SIG-M5 treated with dmso at 0.1 percent for 504 hours (cell line): ENCODE measurements at regions not wholly inside any gene's neighbourhood (a gene's known extent, or its start where the extent isn't known, plus 50 kb on each side); places are given as distances from the start of the nearest gene placed in this dataset.

Experiments
- DNase-seq: peaks from one replicate; lab custom pipeline; 2025; ENCODE audit not compliant: unreplicated experiment; lab: John Stamatoyannopoulos, UW

DNA sequence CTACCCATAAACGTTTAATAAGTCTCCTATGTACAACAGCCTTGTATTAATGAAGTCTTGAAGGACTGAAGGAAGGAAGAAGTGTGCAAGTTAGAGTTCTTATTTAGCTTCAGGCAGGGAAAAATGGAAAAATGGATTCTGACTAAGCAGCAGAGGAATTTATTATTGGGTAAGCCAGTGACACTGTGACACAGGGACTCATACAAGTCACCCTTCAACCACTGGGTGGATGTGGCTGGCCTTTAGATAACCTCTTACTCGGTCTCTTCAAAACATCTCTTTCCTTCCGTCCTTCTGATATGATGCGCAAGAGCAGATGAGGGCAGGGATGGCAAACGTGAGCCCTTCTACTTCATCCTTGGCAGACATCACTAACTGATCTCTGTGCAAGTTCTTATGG lies 145.6 kb downstream of the DHX35 start:
- no peak for DNase-seq

DNA sequence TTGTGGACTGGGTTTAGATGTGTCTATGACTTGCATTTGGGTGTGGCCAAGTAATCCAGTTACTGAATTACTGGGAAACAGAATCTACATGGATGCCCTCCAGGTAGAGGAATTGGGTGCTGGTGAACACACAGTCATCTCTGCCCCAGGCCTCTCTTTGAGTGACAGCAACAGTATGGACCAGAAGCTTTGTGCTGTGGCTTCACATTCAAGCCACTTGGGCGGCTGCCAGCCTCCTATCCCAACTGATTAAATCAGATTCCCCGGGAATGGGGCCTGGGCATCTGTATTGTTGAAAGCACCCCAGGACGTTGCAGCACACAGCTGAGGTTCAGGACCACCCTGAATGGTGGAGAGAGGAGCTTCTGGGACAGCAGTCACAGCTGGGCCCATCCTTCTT lies 144.6 kb downstream of the DHX35 start:
- DNase-seq = no peak

DNA sequence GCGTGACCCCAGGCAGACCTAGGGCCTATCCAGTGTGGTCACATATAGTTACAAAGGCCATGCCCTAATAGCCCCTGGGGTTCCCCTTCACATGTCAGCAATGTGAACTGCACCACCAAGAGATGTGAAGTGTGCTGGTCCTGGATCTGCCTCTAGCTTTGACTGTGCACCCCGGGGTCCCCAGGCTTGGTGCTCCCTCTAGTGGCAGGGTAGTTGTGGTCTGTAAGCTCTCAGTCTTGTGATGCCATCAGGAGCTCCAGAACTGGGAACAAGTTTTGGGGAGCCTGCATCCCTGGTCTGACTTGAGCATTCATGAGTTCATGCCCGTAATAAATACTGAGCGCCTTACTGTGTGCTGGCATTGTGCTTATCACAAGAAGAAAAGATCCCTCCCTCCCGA lies 143.4 kb downstream of the DHX35 start:
- peak; percentile 48 for DNase-seq

DNA sequence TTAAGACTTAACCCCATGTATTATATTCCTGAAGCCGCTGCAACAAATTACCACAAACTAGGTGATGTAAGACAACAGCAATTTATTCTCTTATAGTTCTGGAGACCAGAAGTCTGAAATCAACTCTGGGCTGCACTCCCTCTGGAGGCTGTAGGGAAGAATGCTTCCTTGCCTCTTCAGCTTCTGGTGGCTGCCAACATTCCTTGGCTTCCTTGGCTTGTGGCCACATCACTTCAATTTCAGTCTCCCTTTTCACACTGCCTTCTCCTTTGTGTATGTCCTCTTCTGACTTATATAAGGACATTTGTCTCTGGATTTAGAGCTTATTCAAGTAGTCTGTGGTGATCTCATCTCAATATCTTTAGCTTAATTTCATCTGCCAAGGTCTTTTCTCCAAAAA lies 141.6 kb downstream of the DHX35 start:
- DNase-seq = no peak

DNA sequence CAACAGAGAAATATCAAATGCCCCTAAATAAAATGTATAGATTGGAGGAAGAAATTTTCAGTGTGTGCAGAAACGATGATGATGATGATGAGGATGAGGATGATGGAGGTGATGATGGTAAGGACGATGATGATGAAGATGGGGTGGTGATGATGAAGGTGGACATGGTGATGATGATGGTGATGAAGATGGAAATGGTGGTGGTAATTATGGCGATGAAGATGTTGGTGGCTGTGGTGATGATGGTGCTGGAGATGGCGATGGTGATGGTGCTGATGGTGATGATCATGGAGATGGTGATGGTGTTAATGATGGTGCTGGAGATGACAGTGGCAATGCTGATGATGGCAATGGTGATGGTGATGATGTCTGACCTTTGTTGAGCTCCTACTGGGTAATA lies 141.2 kb downstream of the DHX35 start:
- no peak for DNase-seq

DNA sequence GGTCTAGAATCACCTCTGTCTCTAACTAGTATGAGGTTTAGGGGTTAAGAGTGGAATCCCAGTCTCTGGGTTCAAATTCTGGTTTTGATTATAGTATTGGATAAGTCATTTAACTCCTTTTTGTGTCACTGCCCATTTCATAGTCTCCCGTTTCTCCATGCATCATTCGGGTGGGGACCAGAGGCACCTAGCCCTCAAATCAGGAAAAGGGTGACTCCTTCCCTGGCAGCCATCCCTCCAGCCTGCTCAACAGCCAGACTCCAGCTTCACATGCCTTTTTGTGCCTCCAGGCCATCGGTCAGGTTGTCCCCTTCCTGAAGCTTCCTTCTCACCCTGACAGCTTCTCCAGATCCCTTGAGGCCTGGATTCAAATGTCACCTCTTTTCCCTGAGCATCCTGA lies 139.8 kb downstream of the DHX35 start:
- no peak for DNase-seq

DNA sequence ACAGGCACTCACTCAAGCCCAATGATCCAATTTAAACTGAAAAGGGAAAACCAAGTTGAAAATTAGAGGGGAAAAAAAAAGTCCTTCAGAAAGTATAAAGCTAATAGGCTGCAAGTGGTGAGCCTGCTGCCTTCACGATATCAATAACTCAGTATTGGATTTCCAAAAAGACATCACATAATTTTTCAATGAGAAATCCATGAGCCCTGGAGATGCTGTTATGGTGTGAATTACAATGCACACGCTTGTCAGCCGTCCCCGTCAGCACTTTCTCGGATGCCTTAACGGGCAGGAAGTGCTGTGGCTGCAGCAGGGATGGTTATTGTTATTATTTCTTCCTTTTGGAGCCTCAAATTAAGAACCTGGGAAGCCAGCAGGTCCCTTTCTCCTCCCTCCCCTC lies 138.5 kb downstream of the DHX35 start:
- DNase-seq = no peak

DNA sequence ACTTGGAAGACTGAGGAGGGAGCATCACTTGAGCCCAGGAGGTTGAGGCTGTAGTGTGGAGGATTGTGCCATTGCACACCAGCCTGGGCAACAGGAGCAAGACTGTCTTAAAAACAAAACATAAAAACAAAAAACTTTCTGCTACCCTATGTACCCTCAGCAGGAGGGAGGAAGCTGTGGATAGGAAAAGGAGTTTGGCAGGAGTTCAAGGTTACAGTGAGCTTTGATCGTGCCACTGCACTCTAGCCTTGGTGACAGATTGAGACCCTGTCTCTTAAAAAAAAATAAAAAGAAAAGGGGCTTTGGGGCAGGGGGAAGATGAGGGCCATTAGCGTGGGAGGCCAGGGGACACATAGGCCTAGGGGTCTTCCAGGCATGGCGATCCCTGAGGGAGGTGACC lies 135.7 kb downstream of the DHX35 start:
- DNase-seq = no peak

DNA sequence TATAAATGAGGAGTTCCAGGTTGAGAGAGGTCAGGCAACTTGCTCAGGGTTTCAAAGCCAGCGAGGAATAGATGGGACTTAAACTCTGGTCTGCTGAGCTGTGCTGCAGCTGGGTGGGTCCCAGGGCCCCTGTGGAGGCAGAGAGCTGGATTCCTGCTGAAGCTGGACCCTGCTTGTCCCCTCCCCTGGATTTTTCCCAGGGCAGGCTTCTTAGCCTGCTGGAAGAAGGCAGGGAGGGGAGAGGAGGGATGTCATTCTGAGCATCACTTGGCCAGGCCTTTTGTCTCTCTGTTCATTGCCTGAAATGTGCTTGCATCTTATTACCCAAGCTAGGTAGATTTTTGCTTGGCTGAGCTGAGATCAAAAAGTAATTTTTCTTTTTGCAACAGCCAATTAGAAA lies 133.7 kb downstream of the DHX35 start:
- no peak for DNase-seq

DNA sequence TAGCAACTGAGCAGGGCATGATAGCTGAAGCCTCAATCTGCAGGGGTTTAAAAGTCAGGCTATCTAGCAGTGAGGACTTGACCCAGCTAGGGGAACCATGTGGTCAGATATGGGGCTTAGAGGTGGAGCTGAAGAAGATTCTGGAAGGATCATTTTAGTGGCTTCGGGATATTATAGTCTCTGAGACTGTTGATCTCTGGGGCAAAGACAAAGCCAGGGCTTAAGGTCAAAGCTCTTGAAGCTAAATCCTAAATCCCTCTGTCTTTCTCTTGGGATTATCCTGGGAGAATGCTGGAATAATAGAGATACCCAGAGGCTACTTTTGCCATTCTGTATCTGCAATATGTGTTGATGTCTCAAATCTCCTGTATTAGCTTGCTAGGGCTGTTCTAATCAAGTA lies 132.2 kb downstream of the DHX35 start:
- no peak for DNase-seq

DNA sequence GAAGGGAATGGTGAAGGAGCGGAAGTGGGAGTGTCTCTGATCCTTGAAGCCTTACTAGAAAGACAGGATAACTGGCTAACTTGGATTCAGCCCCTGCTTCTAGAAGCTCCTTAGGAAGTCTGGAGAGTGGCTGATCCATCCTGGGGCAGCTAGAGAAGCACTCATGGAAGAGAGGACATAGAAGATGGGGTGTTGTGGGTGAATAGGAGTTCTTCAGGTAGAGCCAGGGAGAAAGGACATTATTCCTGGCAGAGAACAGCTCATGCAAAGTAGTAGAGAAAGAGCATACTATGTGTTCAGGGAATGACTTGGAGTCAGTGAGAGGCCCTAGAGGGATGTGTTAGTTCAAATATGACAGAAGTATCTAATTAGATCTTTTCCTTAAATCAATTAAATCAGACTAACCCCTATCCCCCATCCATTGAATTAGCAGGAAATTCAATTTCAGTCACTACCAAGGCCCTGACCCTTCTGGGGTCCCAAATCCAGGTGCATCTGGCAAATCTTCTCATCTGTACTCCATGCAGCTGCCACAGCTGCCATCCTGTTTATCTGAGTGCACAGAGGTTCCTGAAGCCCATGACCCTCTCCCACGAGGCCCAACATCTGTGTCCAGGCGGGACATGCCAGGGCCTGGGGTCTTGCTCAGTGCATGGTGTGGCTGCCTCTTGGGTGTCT lies 130.7 kb downstream of the DHX35 start:
- no peak for DNase-seq

DNA sequence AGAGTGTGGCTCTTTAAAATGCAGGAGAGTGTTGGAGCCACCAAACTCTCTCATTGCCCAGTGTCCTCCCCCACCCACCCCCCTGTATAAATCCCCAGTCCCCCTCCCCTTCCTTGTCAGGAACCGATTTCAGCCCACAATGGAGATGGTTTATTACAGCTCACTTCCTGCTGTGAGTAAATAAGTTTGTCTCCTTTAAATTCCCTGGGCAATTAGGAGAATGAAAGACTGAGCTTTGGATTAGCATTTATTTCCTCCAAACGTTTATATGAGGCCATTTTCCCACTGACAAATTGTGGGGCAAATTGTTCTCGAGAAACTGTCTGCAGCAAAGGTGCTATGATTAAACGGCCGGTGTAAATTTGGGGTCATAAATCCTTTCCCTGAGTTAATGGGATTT lies 128.8 kb downstream of the DHX35 start:
- no peak for DNase-seq

DNA sequence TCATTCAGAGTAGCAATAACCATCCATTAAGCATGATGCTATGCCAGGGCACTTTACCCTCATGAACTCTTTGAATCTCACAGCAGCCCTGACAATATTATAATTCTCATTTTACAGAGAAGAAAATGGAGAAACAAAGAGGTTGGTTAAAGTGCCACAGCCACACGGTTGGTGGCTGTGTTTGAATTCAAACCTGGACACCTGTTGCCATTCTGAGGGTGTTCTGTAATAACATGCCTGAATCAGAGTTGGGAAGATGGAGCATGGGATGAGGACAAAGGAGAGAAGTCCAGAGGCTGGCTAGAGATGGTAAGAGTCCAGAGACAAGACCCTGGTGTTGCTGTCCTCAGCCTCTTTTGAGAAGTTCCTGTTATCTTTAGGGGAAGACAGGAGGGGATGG lies 127.7 kb downstream of the DHX35 start:
- no peak for DNase-seq
